ENCODE measurements at regions not wholly inside any gene's neighbourhood (a gene's known extent, or its start where the extent isn't known, plus 50 kb on each side); places are given as distances from the start of the nearest gene placed in this dataset.
"Not testable (repeated sequence)": the region's sequence is repeated elsewhere in the genome, so short reads cannot be mapped to it uniquely, and the experiment has no call there.

GRCh38 chr14:71541973-71542690, 390.1 kb upstream of the RGS6 start:
- no peak for DNase-seq

DNA sequence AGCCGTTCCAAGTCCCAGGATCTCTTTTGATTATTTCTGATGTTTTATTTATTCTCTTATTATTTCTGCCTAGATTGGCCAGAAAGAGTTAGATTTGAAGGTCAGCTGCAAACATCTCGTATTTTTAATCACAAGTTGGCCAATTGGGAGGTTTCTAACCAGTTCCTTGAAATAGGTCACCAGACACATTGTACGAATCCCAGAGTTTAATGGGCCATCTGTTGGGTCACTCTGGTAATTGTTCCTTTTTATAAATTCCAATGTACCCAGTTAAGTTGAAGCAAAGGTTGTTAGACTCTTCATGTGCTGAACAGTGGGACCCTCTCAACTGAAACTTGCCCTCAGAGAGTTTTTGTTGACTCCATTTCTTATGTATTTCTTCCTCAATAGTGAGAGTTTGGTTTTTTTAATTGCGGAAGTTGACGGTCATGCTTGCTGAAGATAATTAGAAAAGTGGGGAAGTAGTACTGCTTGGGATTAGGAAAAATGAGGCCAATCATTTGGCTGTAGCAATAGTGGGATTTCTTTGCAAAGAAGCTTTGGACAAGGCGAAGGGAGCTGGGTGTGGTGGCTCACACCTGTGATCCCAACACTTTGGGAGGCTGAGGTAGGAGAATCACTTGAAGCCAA, 382.7 kb upstream of the RGS6 start:
- DNase-seq: no peak

DNA sequence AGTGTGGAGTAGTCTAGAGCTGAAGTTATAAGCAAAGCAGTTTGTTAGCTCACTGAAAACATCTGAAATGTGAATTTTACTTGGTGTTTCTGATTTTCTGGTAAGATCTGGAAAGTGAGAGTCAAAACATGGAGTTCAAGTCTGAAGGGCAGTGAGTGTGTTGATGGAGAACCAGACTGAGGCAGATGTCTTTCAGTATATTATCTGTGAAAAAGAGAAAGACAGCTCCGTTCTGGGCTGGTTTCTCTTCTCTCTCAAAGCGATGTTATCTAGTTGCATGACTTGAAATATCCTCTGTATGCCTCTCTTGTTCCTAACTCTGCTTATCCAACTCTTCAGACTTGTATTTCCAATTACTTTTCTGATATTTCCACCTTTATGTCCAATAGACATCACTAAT, 381.9 kb upstream of the RGS6 start:
- no peak for DNase-seq

- peak; percentile 52 for DNase-seq
These were observed 380.8 kb upstream of the RGS6 start for GRCh38 chr14:71551291-71551950.

GRCh38 chr14:71552809-71553208, 379.4 kb upstream of the RGS6 start:
- DNase-seq: no peak

DNA sequence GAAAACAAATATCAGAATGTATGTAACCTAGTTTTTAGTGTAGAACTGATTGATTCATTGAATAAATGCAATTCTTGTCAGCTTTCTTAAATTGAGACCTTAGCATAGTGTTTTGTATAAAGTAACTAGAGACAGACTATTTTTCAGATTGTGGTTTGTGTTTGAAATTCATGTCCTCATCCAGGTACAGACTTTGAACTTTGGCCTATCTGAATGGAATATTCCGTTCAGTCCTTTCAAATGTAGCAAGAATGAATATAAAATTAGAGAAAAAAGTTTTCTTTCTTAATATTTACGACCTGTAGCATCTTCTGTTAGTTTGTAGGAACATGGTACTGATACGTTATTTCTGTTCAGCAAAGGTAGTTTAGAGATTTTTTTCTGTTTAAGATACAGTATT, 378.4 kb upstream of the RGS6 start:
- no peak for DNase-seq

GRCh38 chr14:71554323-71554722, 377.9 kb upstream of the RGS6 start:
- no peak for DNase-seq

DNA sequence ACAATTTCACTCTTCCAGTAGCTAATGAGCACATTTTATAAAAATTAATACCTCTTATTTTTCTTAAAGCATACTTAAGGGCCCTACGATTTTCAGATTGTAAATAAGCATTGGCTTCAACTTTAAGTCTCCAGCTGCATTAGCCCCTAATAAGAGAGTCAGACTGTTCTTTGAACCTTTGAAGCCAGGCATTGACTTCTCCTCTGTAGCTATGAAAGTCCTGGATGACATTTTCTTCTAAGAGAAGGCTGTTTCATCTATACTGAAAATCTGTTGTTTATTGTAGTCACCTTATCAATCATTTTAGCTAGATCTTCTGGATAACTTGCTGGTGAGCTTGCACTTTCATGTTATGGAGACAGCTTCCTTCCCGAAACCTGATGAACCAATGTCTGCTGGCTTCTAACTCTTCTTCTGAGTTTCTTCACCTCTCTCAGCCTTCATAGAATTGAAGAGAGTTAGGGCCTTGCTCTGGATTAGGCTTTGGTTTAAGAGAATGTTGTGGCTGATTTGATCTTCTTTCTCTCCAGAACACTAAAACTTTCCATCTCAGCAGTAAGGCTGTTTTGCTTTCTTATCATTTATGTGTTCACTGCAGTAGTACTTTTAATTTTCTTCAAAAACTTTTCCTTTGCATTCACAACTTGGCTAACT, 377.1 kb upstream of the RGS6 start:
- DNase-seq: no peak

- DNase-seq: peak; percentile 8
These were observed 376.3 kb upstream of the RGS6 start for GRCh38 chr14:71555654-71556559.

DNA sequence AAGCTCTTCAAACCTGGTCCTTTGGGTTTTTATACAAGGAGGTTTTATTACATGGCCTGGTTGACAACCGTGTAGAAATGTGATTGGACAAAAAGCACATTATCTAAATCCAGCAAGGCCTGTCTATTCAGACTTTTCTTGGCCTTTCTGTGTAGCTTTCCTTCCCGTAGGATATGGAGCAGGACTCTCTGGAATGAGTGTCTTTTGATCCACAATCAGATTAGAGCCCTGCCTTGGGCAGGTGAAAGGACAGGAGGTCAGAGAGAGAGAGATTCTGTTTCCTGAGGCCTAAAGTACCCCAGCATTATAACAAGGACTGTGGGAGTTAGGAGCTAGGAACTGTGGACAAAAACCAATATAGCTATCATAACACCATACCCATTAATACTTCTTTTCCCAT, 375.5 kb upstream of the RGS6 start:
- DNase-seq: no peak

- no peak for DNase-seq
These were observed 374.9 kb upstream of the RGS6 start for GRCh38 chr14:71557351-71557750.

GRCh38 chr14:71558943-71559342, 373.3 kb upstream of the RGS6 start:
- DNase-seq: not testable (repeated sequence)

- no peak for DNase-seq
These were observed 371.5 kb upstream of the RGS6 start for GRCh38 chr14:71560751-71561150.

GRCh38 chr14:71563492-71564153, 368.6 kb upstream of the RGS6 start:
- DNase-seq: no peak

DNA sequence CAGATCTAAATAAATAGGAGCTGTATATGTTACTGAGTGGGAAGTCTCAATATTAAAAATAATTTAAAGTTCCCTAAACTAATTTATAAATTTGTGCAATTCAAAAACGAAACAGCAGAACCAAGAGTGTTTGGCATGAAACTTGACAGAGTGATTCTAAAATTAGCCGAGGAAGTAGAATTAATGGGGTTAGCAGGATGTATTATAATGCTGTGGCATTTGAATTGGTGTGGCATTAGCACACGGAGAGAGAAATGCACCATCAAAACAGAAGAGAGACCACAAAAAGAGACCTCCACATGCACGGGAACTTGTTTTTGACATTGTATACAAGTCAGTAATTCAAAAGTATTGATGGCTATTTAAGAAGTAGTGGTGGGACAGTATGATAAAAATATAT, 366.0 kb upstream of the RGS6 start:
- DNase-seq: no peak

DNA sequence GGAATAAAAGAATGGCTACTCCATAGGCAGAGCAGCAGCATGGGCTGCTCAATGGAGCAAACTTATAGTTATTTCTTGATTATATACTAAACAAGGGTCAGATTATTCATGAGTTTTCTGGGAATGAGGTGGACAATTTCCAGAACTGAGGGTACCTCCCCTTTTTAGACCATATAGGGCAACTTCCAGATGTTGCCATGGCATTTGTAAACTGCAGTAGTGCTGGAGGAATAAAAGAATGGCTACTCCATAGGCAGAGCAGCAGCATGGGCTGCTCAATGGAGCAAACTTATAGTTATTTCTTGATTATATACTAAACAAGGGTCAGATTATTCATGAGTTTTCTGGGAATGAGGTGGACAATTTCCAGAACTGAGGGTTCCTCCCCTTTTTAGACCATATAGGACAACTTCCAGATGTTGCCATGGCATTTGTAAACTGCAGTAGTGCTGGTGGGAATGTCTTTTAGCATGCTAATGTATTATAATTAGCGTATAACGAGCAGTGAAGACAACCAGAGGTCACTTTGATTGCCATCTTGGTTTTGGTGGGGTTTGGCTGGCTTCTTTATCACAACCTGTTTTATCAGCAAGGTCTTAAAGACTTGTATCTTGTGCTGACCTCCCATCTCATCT, 364.6 kb upstream of the RGS6 start:
- DNase-seq: not testable (repeated sequence)

GRCh38 chr14:71574976-71575375, 357.3 kb upstream of the RGS6 start:
- DNase-seq: peak; percentile 57

DNA sequence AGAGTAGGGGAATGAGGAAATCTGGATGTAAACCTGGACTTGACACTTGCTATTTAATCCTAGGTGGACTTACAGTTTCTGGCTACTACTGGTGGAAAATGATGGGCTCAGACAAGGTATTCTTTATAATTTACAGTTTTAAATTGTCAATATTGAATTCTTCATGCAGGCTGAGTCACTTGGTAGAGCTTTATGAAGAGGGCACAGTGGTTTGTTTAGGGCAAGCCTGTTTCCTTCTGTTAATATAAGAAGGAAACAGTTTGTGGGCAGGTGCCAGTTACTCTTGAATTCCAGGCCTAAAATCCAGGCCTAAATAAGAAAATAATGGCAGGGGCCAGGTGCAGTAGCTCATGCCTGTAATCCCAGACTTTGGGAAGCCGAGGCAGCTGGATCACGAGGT, 355.8 kb upstream of the RGS6 start:
- no peak for DNase-seq

- DNase-seq: no peak
These were observed 352.9 kb upstream of the RGS6 start for GRCh38 chr14:71579331-71579730.

DNA sequence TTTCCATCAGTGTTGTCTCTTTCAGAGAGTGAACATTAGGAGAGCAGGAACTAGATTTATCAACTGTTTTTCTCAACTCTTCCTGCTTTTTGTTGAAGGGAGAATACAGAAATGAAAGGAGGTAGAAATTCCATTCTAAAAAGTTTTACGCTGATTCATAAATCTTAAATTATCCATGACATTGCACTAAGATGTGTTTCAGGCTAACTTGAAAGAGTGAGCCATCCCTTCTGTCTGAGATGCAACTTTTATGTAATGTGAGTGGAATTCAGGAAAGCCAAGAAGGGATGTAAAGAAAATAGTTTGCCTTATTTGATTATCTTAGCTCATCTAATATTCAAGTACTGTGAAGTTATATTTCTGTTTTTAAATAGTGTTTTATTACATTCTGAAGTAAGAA, 349.5 kb upstream of the RGS6 start:
- DNase-seq: peak; percentile 42

DNA sequence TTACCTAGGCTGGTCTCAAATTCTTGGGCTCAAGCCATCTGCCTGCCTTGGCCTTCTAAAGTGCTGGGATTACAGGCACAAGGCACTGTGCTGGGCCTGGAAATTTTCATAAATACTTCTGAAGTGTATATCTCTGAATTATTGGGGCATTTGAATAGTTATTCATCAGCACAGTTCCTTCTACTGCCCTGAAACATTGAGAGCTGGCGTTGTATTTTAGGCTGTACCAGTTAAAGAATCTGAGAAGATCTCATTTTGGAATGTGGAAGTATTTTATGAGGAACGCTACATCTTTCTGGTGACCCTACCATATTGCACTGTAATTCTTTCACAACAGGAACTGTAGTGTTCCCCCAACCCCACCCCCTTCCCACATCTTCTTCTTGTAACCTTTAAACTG, 349.0 kb upstream of the RGS6 start:
- DNase-seq: no peak

GRCh38 chr14:71583705-71584104, 348.5 kb upstream of the RGS6 start:
- DNase-seq: no peak

Data from kidney glomerular epithelial cell (primary cell).